Immature natural killer cell (primary cell): ENCODE measurements at regions not wholly inside any gene's neighbourhood (a gene's known extent, or its start where the extent isn't known, plus 50 kb on each side); places are given as distances from the start of the nearest gene placed in this dataset.
"Not testable (repeated sequence)": the region's sequence is repeated elsewhere in the genome, so short reads cannot be mapped to it uniquely, and the experiment has no call there.

Experiments
- DNase-seq, 3 donors: peaks; one replicate each; pipeline ENCODE4 v3.0.0; 2022; ENCODE audit warnings: mixed read lengths in 1 of 3
- H3K27ac Mint-ChIP-seq, 6 donors: one replicate each; pipeline ENCODE4 v1.8.0; 2020; ENCODE audit warnings: mixed read lengths in 6 of 6, mild to moderate bottlenecking in 5 of 6, inconsistent platforms in 4 of 6, moderate library complexity in 3 of 6
- H3K27me3 Mint-ChIP-seq, 3 donors: one replicate each; pipeline ENCODE4 v1.8.0; 2020 to 2021; ENCODE audit warnings: low read depth in 3 of 3, mild to moderate bottlenecking in 3 of 3, mixed read lengths in 3 of 3, moderate library complexity in 3 of 3, inconsistent platforms in 1 of 3
- H3K36me3 Mint-ChIP-seq, 3 donors: one replicate each; pipeline ENCODE4 v1.8.0; 2020; ENCODE audit warnings: mixed read lengths in 3 of 3, inconsistent platforms in 2 of 3, mild to moderate bottlenecking in 2 of 3
- H3K4me1 Mint-ChIP-seq, 2 donors: one replicate each; pipeline ENCODE4 v1.8.0; 2020; ENCODE audit warnings: inconsistent platforms in 2 of 2, mild to moderate bottlenecking in 2 of 2, mixed read lengths in 2 of 2, moderate library complexity in 1 of 2
- H3K4me3 Mint-ChIP-seq, 5 donors: one replicate each; pipeline ENCODE4 v1.8.0; 2020; ENCODE audit warnings: mild to moderate bottlenecking in 5 of 5, mixed read lengths in 5 of 5, inconsistent platforms in 3 of 5, moderate library complexity in 3 of 5
- H3K9me3 Mint-ChIP-seq, 6 donors: one replicate each; pipeline ENCODE4 v1.8.0; 2020; ENCODE audit warnings: mild to moderate bottlenecking in 6 of 6, mixed read lengths in 6 of 6, inconsistent platforms in 4 of 6, moderate library complexity in 3 of 6

DNA sequence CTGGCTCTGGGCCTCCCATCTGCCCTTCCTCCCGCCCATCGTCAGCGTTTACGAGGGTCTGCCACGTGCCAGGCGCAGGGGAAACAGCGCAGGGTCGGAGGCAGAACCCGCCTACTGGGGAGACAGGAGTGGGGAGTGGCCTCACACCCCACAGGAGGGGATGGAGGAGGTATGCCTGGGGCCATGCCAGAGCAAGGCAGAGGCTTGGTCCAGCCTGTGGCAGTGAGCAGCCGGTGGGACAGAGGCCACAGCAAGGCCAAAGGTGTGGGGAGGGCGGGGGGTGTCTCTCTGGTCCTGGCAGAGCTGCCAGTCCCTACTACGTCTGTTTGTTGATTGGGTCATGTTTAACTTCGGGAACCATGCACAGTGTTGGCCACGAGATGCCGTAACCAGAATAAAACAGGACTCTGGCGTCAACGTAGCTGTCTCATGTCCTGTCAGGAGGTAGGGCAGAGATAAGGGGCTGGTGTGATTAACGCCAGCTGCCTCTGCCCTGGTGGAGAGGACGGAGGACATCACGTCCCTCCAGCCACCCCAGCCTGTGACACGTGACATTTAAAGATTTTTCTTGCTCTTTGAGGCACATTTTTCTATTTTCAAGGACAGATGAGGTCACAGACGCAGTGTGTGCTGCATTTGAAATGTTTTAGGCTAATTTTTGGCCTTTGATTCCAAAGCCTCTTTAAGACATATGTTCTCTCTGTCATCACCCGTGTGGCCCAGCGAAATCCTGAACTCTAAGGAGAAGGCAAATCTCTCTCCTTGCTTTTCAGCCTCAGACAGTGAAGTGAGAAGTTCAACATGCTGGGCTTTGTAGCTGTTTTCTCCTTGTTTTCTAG, 193.3 kb downstream of the LAT start:
- H3K4me1 Mint-ChIP-seq, H3K4me3 Mint-ChIP-seq, H3K27me3 Mint-ChIP-seq, H3K36me3 Mint-ChIP-seq, DNase-seq, H3K9me3 Mint-ChIP-seq: not testable (repeated sequence)
- H3K27ac Mint-ChIP-seq: peak overlapping the region in 2 of 6 donors; percentile 20 to 25

DNA sequence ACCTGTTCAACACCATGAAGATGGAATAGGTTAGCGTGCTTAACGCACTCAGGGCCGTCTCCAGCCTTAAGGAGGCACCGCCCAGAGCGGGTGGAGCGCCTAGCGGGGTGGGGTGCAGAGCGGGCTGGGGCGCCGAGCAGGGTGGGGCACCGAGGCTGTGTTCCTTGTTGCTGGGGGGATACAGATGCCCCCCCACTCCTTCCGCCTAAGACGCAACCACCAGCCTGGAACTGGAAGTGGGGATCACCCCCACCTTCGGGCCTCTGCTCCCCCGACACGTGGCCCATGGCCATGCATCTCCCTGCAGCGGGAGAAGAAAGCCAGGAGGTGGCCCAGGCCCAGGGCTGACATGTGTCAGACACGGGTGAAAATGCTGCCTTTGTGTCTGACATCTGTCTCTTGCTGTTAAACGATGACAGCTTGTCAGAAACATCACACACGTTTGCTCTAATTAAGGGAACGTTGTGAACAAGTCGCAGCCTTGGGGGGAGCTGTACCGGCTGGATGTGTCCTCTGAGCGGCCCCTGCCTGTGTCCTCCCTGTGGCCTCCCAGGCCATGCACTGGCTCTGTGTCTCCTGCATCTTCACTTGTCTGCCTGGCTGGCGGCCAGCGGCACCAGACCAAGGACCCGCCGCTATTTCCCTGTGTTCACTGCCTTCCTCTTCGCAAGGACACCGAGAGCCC, 192.5 kb downstream of the LAT start:
- H3K4me3 Mint-ChIP-seq, H3K27me3 Mint-ChIP-seq, H3K27ac Mint-ChIP-seq, H3K9me3 Mint-ChIP-seq, H3K4me1 Mint-ChIP-seq, DNase-seq: not testable (repeated sequence)
- peaks cover 9 to 16% (median 14%) of the 10 kb centered on the region in 3 donors for H3K36me3 Mint-ChIP-seq

DNA sequence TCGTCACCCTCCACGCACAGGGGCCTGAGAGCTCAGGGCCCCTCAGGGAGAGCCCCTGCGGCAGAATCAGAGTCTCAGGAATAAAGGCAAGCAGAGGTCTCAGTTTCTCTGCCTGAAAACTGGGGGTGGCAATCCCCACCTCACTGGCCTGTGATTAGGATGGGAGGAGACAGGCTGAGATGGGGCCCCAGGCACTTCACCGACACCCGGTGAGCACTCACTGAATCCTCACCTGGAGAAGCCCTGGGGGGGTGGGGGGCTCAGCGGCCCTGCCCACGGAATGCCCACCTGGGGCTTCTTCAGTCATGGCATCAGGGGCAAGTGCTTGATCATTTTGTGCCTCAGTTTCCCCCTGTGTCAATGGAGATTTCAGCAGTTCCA, 192.0 kb downstream of the LAT start:
- H3K4me3 Mint-ChIP-seq, H3K4me1 Mint-ChIP-seq, DNase-seq, H3K9me3 Mint-ChIP-seq, H3K27me3 Mint-ChIP-seq, H3K27ac Mint-ChIP-seq: not testable (repeated sequence)
- peaks cover 12 to 16% (median 15%) of the 10 kb centered on the region in 3 donors for H3K36me3 Mint-ChIP-seq

DNA sequence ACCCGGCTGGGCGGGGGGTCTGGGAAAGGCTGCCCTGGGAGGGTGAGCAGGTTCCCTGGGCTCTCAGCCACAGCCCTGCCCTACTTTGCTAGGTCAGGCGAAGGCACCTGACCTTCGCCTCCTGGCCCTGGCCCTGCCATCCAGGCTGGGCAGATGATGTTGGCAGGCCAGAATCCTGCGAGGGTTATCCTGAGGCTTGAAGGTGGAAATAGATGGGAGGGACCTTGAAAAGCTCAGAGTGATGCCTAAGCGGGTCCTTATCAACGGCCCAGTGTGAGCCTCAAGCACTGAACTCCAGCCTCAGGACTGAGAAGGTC, 191.3 kb downstream of the LAT start:
- H3K27ac Mint-ChIP-seq, DNase-seq, H3K4me1 Mint-ChIP-seq, H3K27me3 Mint-ChIP-seq, H3K9me3 Mint-ChIP-seq, H3K4me3 Mint-ChIP-seq: not testable (repeated sequence)
- peaks cover 15 to 18% (median 18%) of the 10 kb centered on the region in 3 donors for H3K36me3 Mint-ChIP-seq

DNA sequence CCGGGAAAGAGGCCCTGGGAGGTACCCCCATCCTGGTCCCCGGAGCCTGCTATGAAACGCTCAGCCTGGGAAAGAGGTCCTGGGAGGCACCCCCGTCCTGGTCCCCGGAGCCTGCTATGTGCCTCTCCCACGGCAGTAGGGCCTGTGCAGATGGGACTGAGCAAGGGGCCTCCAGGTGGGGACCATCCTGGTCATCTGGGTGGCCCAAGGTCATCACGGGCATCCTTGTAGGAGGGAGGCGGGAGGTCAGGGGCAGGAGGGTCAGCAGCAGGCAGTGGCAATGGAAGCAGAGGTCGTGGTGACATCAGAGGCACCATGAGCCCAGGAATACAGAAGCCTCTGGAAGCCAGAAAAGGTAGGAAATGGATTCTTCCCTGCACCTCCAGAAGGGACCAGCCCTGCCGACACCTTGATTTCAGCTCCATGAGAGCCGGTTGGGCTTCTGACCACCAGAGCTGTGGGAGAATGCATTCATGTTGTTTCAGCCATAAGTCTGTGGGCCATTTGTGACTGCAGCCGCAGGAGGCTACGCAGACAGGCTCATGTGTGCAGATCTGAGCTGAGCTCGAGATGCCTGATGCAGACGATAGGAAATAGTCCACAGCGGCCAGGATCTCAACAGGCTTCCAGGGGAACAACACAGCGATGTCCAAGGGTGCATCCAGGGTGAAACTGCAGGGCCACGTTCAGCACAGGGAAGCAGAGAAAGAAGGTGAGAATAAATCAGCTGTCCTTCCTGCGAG, 190.7 kb downstream of the LAT start:
- H3K27ac Mint-ChIP-seq: peak overlapping the region in 1 of 6 donors; percentile 78
- not testable (repeated sequence) for H3K9me3 Mint-ChIP-seq, H3K4me1 Mint-ChIP-seq, DNase-seq, H3K4me3 Mint-ChIP-seq, H3K27me3 Mint-ChIP-seq
- peaks cover 15 to 21% (median 18%) of the 10 kb centered on the region in 3 donors for H3K36me3 Mint-ChIP-seq

DNA sequence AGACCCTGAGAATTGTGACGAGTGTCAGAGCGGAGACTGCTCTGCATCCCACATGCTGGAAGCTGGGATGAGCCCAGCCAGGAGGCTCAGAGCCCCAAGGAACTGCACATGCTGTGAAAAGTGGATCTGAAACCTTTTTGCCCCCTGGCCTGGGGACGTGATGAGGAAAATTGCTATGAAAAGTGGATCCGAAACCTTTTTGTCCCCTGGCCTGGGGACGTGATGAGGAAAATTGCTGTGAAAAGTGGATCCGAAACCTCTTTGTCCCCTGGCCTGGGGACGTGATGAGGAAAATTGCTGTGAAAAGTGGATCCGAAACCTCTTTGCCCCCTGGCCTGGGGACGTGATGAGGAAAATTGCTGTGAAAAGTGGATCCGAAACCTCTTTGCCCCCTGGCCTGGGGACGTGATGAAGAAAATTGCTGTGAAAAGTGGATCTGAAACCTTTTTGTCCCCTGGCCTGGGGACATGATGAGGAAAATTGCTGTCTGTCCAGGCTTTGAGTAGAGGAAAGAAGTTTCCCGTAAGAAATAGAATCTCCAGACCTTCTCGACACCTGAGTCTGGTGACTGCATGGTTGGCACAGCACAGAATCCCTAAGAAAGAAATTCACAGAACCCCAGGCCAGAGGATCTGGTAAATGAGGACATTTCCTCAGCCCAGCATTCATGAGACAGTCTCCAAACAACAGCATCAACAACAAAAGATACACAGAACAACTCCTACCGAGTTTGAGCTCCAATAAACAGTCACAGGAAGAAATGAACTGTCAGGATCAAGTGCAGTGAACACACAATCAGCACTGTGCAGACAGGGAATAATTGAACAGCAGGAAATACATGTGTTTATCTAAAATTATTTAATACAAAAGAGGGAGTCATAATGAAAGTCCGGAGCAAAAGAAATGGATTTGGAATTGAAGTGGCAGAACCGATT, 188.8 kb downstream of the LAT start:
- H3K9me3 Mint-ChIP-seq, H3K27me3 Mint-ChIP-seq, DNase-seq, H3K4me1 Mint-ChIP-seq, H3K4me3 Mint-ChIP-seq: not testable (repeated sequence)
- peaks cover 15 to 26% (median 18%) of the 10 kb centered on the region in 3 donors for H3K36me3 Mint-ChIP-seq
- peak overlapping the region in 3 of 6 donors; percentile 29 to 77 (median 34) for H3K27ac Mint-ChIP-seq

DNA sequence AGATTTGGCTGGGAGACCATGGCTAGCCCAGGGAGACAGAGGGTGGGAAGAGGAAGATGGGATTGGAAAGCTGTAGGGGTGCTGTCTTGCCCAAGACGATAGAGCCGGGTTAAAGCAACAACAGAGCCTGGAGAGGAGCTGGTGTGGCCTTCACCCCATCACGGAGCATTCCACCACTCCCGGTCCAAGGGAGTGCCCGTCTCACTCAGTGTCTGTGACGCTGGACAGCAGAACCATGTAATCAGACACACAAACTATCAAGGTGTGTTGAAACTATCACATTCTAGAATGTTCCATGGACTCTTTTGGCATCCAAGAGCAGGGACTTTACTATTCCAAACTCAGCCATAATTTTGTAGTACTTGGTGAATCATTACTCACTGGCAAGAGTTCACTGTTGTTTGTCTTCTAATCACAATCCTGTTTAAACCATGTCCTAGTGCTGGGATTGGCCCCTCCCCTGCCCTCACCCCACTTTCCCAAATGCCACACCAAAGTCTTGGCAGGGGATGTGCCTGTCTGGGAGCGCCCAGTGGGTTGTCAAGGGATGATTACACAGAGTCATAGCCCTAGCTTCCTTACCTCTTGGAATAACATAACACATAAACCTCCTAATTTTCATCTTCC, 187.4 kb downstream of the LAT start:
- DNase-seq, H3K4me3 Mint-ChIP-seq, H3K4me1 Mint-ChIP-seq, H3K27me3 Mint-ChIP-seq, H3K9me3 Mint-ChIP-seq: not testable (repeated sequence)
- Mint-ChIP-seq H3K36me3 (peaks cover 15 to 29% (median 18%) of the 10 kb centered on the region in 3 donors), H3K27ac (peak overlapping the region in 4 of 6 donors; percentile 9 to 67 (median 54))

DNA sequence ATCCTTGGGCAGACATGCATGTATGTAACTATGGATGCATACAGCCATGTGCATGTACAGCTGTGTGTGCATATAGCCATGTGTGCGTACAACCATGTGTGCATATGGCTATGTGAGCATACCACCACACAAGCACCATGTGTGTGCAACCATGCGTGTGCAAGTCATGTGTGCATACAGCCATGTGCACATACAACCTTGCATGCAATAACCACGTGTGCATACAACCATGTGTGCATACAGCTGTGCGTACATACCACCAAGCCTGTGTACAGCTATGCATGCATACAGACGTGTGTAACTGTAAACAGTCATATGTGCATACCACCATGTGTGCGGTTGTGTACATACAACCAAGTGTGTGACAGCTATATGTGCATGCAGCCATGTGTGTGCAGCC, 186.4 kb downstream of the LAT start:
- not testable (repeated sequence) for H3K4me1 Mint-ChIP-seq, H3K27me3 Mint-ChIP-seq, DNase-seq, H3K4me3 Mint-ChIP-seq, H3K9me3 Mint-ChIP-seq
- peak overlapping the region in 1 of 6 donors; percentile 23 for H3K27ac Mint-ChIP-seq
- peaks cover 15 to 29% (median 18%) of the 10 kb centered on the region in 3 donors for H3K36me3 Mint-ChIP-seq

DNA sequence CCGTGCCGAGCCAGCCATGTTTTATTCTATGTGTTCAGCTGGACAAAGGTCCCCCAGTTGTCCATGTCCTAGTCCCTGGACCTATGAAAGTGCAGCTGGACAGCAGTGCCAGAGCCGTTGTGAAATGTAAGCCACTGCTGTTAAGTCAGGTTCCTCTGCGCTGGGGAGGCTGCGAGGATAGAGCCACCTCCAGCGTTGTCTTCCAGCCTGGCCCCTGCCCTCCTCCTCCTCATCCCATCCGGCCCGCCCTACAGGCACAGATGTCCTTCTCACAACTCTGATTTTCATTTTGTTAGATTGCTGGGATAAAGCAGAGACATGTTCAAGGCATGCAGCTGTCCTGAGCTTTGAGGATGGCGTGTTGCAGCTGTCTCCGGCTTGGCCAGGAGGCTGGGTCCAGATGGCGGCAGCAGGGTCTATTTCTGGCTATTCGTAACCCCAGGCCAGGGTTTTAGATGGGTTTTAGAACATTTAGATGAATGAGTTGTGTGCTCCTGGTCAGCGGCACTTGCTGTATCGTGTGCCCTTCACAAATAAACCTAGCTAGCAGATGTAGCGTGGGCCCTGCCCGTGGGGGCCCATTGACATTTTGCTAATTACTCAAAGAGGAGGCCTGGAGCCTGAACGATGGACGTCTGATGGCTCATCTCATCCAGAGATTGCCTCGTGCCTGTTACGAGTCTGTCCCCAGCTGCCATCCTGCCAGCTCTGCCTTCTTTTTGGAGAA, 185.7 kb downstream of the LAT start:
- H3K9me3 Mint-ChIP-seq, H3K4me3 Mint-ChIP-seq, H3K4me1 Mint-ChIP-seq, H3K27me3 Mint-ChIP-seq, DNase-seq: not testable (repeated sequence)
- Mint-ChIP-seq H3K27ac (peak overlapping the region in 1 of 6 donors; percentile 16), H3K36me3 (peaks cover 15 to 29% (median 18%) of the 10 kb centered on the region in 3 donors)

DNA sequence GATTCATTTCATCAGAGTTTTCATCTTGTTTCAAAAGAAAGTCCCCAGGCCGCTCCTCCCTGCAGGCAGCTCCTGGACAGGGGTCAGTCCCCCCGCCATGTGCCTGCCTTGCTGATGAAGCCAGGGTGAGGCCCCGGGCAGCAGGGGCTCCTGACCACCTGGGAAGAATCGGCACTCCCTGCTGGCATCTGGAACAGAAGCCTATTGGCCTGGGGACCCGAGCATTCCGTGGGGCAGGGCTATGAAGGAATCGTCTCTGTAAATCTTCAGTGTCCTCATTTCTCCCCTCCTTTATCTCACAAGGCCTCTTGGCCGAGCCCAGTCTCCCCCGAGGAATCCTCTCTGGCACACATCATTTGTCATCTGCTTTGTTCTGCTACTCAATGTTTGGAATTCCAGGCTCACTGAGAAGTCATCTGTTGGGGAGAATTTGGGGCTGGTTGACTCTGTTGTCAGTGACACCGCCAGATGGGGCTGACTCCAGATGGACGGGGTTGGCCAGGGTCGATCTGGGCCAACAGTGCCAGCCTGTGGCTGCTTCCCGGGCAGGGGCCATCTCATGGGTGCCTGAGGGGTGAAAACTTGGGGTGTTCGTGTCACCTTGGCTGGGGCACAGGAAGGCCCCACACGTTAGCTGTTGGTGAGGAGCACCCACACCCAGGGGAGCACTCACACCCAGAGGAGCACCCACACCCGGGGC, 184.6 kb downstream of the LAT start:
- H3K9me3 Mint-ChIP-seq, H3K27me3 Mint-ChIP-seq, H3K4me3 Mint-ChIP-seq, H3K4me1 Mint-ChIP-seq, H3K27ac Mint-ChIP-seq, DNase-seq: not testable (repeated sequence)
- H3K36me3 Mint-ChIP-seq: peaks cover 15 to 29% (median 17%) of the 10 kb centered on the region in 3 donors

DNA sequence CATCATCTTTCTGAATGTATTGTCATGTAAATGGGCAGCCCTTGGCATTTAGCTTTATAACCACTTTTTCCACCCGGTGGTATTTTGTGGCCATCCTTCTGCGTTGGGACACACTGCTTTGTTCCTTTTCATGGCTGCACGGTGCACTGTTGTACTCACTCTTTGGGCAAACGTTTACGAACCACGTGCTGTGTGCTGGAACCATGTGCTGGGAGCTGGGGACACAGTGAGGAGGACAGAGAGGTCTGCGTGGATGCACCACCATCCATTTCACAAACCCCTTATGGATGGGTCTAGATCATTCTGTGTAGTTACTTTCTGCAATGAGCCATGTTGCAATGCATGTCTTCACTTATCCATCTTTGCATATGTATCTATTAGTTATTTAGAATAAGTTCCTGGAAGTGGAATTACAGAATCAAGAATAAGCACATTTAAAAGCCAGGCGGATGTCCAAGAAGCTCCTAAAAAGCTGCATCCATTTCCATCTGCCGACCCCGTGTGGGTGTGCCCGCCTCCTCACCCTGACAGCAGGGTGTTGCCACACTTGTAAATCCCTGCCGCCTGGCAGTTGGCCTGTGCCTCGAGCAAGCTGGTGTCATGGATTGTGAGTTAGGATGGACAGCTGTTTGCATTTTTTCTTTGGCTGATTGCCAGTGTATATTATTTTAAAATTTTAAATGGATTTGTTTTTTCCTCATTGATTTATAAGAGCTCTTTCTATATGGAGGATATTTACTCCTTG, 183.8 kb downstream of the LAT start:
- H3K4me3 Mint-ChIP-seq, DNase-seq, H3K9me3 Mint-ChIP-seq, H3K27me3 Mint-ChIP-seq, H3K4me1 Mint-ChIP-seq: not testable (repeated sequence)
- Mint-ChIP-seq H3K27ac (peak overlapping the region in 4 of 6 donors; percentile 20 to 68 (median 51)), H3K36me3 (peaks cover 11 to 23% (median 15%) of the 10 kb centered on the region in 3 donors)
